Amniotic epithelial cell (primary cell): ENCODE measurements at regions not wholly inside any gene's neighbourhood (a gene's known extent, or its start where the extent isn't known, plus 50 kb on each side); places are given as distances from the start of the nearest gene placed in this dataset.

Source experiments
- DNase-seq: peaks from one replicate; pipeline ENCODE4 v3.0.0-alpha.2; 2010; ENCODE audit warnings: low read depth

- no peak for DNase-seq
Observed at GRCh38 chr3:189049458-189050236, 122.1 kb upstream of the TPRG1 start.

GRCh38 chr3:189053322-189053721, 118.4 kb upstream of the TPRG1 start:
- DNase-seq, result no peak

- peak; percentile 10 for DNase-seq
Observed at GRCh38 chr3:189056646-189057335, 115.0 kb upstream of the TPRG1 start.

GRCh38 chr3:189057369-189057768, 114.4 kb upstream of the TPRG1 start:
- no peak for DNase-seq

- no peak for DNase-seq
Observed at GRCh38 chr3:189058071-189058470, 113.7 kb upstream of the TPRG1 start.

- no peak for DNase-seq
Observed at GRCh38 chr3:189070965-189071364, 100.8 kb upstream of the TPRG1 start.

GRCh38 chr3:189071446-189071845, 100.3 kb upstream of the TPRG1 start:
- DNase-seq, result no peak

- no peak for DNase-seq
Observed at GRCh38 chr3:189076449-189076848, 95.3 kb upstream of the TPRG1 start.

- no peak for DNase-seq
Observed at GRCh38 chr3:189080745-189081144, 91.0 kb upstream of the TPRG1 start.

GRCh38 chr3:189082666-189083427, 88.9 kb upstream of the TPRG1 start:
- DNase-seq, result no peak

- peak; percentile 2 for DNase-seq
Observed at GRCh38 chr3:189084620-189085019, 87.2 kb upstream of the TPRG1 start.

GRCh38 chr3:189092547-189092946, 79.2 kb upstream of the TPRG1 start:
- no peak for DNase-seq

- DNase-seq, result no peak
Observed at GRCh38 chr3:189094539-189094938, 77.2 kb upstream of the TPRG1 start.

GRCh38 chr3:189096092-189096491, 75.7 kb upstream of the TPRG1 start:
- DNase-seq, result no peak

GRCh38 chr3:189099031-189099471, 72.7 kb upstream of the TPRG1 start:
- DNase-seq, result no peak

GRCh38 chr3:189099505-189100290, 72.1 kb upstream of the TPRG1 start:
- DNase-seq, result no peak

- no peak for DNase-seq
Observed at GRCh38 chr3:189100866-189101265, 70.9 kb upstream of the TPRG1 start.

- DNase-seq, result no peak
Observed at GRCh38 chr3:189101594-189101993, 70.2 kb upstream of the TPRG1 start.

- peak; percentile 32 for DNase-seq
Observed at GRCh38 chr3:189103208-189103607, 68.6 kb upstream of the TPRG1 start.

GRCh38 chr3:189108067-189108466, 63.7 kb upstream of the TPRG1 start:
- no peak for DNase-seq

- no peak for DNase-seq
Observed at GRCh38 chr3:189108735-189109134, 63.0 kb upstream of the TPRG1 start.

GRCh38 chr3:189109145-189109544, 62.6 kb upstream of the TPRG1 start:
- DNase-seq, result no peak
